Keratinocyte (primary cell): ENCODE measurements at regions not wholly inside any gene's neighbourhood (a gene's known extent, or its start where the extent isn't known, plus 50 kb on each side); places are given as distances from the start of the nearest gene placed in this dataset.

Source experiments
- DNase-seq: peaks from one replicate; pipeline ENCODE4 v3.0.0-alpha.2; 2011; ENCODE audit warnings: low read depth, missing footprints, low spot score
- FAIRE-seq: peaks from 2 replicates; lab custom pipeline; 2011; peaks lifted over from hg19 to GRCh38; lab: Jason Lieb, UNC
- H2AFZ ChIP-seq: 2 replicates; pipeline ENCODE4 v1.6.0; 2012; ENCODE audit warnings: low read length, control low read depth, inconsistent platforms; ENCODE audit not compliant: control insufficient read depth
- H3K27ac ChIP-seq: 2 replicates; pipeline ENCODE4 v1.5.1; 2011; ENCODE audit warnings: low read length; ENCODE audit not compliant: control insufficient read depth, insufficient read depth
- H3K27me3 ChIP-seq: 3 replicates; pipeline ENCODE4 v1.6.0; 2011; ENCODE audit warnings: low read length; ENCODE audit not compliant: control insufficient read depth, insufficient read depth; ENCODE audit errors: extremely low read depth
- H3K36me3 ChIP-seq, 2 experiments: 2 replicates in 1 of 2; 3 replicates in 1 of 2; pipeline ENCODE4 v1.5.1; 2011; ENCODE audit warnings: low read length in 2 of 2, mild to moderate bottlenecking in 1 of 2; ENCODE audit not compliant: control insufficient read depth in 2 of 2, insufficient read depth in 2 of 2; ENCODE audit errors: extremely low read depth in 1 of 2
- H3K4me1 ChIP-seq: 3 replicates; pipeline ENCODE4 v1.5.1; 2011; ENCODE audit warnings: low read length; ENCODE audit not compliant: control insufficient read depth, insufficient read depth; ENCODE audit errors: extremely low read depth
- H3K4me2 ChIP-seq: 3 replicates; pipeline ENCODE4 v1.6.0; 2011; ENCODE audit warnings: low read depth, low read length; ENCODE audit not compliant: control insufficient read depth, insufficient read depth; ENCODE audit errors: extremely low read depth
- H3K4me3 ChIP-seq, 3 experiments: fragments of 200-600 bp in 1 of 3; sonication (generic) in 1 of 3; 2 replicates in 2 of 3; 3 replicates in 1 of 3; pipeline ENCODE4 v1.5.1; 2011 to 2016; ENCODE audit warnings: low read length in 3 of 3, mild to moderate bottlenecking in 3 of 3, control low read depth in 2 of 3, inconsistent platforms in 1 of 3, low read depth in 1 of 3, mixed read lengths in 1 of 3, mixed run types in 1 of 3, moderate library complexity in 1 of 3; ENCODE audit not compliant: control insufficient read depth in 2 of 3, insufficient read depth in 2 of 3; ENCODE audit errors: extremely low read depth in 1 of 3
- H3K79me2 ChIP-seq: 2 replicates; pipeline ENCODE4 v1.6.0; 2012; ENCODE audit warnings: low read length; ENCODE audit not compliant: control insufficient read depth, insufficient read depth
- H3K9ac ChIP-seq: 3 replicates; pipeline ENCODE4 v1.6.0; 2011; ENCODE audit warnings: low read length; ENCODE audit not compliant: control insufficient read depth, insufficient read depth; ENCODE audit errors: extremely low read depth
- H3K9me1 ChIP-seq: 3 replicates; pipeline ENCODE4 v1.6.0; 2011; ENCODE audit warnings: low read length; ENCODE audit not compliant: control insufficient read depth, insufficient read depth; ENCODE audit errors: extremely low read depth
- H3K9me3 ChIP-seq: 2 replicates; pipeline ENCODE4 v1.5.1; 2012; ENCODE audit warnings: low read depth, low read length; ENCODE audit not compliant: control insufficient read depth
- H4K20me1 ChIP-seq: 3 replicates; pipeline ENCODE4 v1.6.0; 2011; ENCODE audit warnings: low read length; ENCODE audit not compliant: control insufficient read depth, insufficient read depth; ENCODE audit errors: extremely low read depth
- CTCF ChIP-seq, 3 experiments: IDR thresholded peaks in 1 of 3; conservative IDR thresholded peaks in 1 of 3; optimal IDR thresholded peaks in 1 of 3; 2 replicates in 2 of 3; 3 replicates in 1 of 3; pipeline versions ENCODE3 to v1.5.1; 2011; ENCODE audit warnings: low read length in 3 of 3, mild to moderate bottlenecking in 3 of 3, moderate library complexity in 2 of 3, control low read depth in 1 of 3, inconsistent platforms in 1 of 3; ENCODE audit not compliant: insufficient read depth in 2 of 3; ENCODE audit errors: extremely low read depth in 1 of 3
- EZH2 ChIP-seq: IDR thresholded peaks from one replicate; pipeline ENCODE4 v1.6.1; 2012; ENCODE audit warnings: inconsistent platforms, mild to moderate bottlenecking, low read length, moderate library complexity
- dilution Hi-C: fragments of 300-500 bp; cut with MboI; formaldehyde crosslinking; loops from one replicate; pipeline ENCODE4 v1.7.0; 2020; ENCODE audit warnings: low sequenced_read_pairs; ENCODE audit not compliant: extremely low pct_ligation_motif_present

DNA sequence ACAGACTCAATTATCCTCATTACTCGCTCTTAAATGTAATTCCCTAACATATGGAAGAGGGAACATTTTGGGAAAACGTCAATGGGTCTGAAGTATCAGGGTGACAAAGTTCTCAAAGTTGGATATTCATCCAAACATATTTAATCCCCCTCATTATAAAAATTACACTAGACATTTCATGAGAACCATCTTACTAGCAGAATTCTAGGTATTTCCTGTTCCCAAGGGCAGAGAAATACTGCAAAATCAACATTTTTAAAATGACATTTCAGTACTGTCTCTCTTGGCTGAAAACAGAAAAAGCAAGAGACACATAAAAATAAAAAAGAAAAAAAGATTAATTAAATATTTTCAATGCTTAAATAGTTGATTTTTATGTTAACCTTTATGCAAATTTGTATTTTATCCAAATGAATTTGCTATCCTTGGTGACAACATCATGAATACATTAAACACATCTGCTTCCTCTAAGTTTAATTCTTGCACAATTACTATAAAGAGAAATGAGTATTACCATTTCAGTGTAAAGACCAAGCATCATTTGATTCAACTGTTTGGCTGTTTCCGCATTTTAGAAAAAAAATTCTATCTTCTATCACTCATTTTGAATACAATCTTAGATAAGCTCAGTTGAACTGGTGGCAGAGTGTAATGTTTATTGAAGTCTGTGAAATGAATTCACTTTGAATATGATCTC is 114.8 kb upstream of the COL8A1 start:
- Histone ChIP-seq H3K4me1 (no peaks in the 10 kb centered on the region), H3K4me3 (no peak overlapping the region), H3K9ac (no peak overlapping the region), H3K4me2 (no peak overlapping the region), H3K9me3 (no peaks in the 10 kb centered on the region), H4K20me1 (no peaks in the 10 kb centered on the region), H3K27me3 (no peaks in the 10 kb centered on the region), H3K36me3 (no peaks in the 10 kb centered on the region), H3K9me1 (no peaks in the 10 kb centered on the region), H2AFZ (no peak overlapping the region), H3K79me2 (no peaks in the 10 kb centered on the region), H3K27ac (no peak overlapping the region)
- FAIRE-seq, result no peak
- no peak for DNase-seq
- dilution Hi-C loops, result no loop called here
- no peak for TF ChIP-seq EZH2
- no peak for TF ChIP-seq CTCF (optimal IDR thresholded peaks at IDR 0.05 in 1 of 3, IDR thresholded peaks at IDR 0.05 in 1 of 3, conservative IDR thresholded peaks at IDR 0.05 in 1 of 3; ENCODE audit: extremely low read depth in 1 of 3, insufficient read depth in 2 of 3, low read length in 3 of 3)

DNA sequence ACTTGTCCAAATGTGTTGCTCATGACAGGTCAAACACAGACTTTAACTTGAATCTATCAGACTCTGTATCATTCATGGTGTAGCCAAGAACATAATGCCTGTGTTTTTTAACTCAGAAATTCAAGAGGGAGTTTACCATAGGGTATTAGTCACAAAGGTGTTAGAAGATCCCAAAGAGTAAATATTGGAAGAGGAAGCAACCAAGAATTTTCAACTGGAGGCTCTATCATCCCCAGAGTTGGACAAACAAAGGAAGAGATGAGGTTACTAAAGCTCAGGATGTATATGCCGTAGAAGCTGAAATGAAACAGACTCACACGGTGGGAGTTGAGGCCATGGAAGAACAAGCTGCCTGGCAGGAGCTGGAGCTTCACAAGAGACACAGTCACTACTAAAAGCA is 116.2 kb upstream of the COL8A1 start:
- Histone ChIP-seq H3K79me2 (no peaks in the 10 kb centered on the region), H3K9ac (no peak overlapping the region), H4K20me1 (no peaks in the 10 kb centered on the region), H3K27me3 (no peaks in the 10 kb centered on the region), H3K4me2 (no peak overlapping the region), H3K4me1 (no peaks in the 10 kb centered on the region), H2AFZ (no peak overlapping the region), H3K9me1 (no peaks in the 10 kb centered on the region), H3K27ac (no peak overlapping the region), H3K4me3 (no peak overlapping the region), H3K36me3 (no peaks in the 10 kb centered on the region), H3K9me3 (no peaks in the 10 kb centered on the region)
- dilution Hi-C loops, result no loop called here
- FAIRE-seq (no peak), DNase-seq (no peak)
- TF ChIP-seq CTCF (optimal IDR thresholded peaks at IDR 0.05 in 1 of 3, IDR thresholded peaks at IDR 0.05 in 1 of 3, conservative IDR thresholded peaks at IDR 0.05 in 1 of 3; ENCODE audit: extremely low read depth in 1 of 3, insufficient read depth in 2 of 3, low read length in 3 of 3) (no peak), EZH2 (no peak)
